M059J (cell line): ENCODE measurements at regions not wholly inside any gene's neighbourhood (a gene's known extent, or its start where the extent isn't known, plus 50 kb on each side); places are given as distances from the start of the nearest gene placed in this dataset.
A peak's percentile ranks its signal among the peaks of the same experiment; 100 is the strongest.

Source experiments
- DNase-seq: peaks from one replicate; pipeline ENCODE4 v3.0.0-alpha.2; 2012; ENCODE audit warnings: low read depth

- no peak for DNase-seq
These were observed 190.2 kb upstream of the LYPLAL1 start for GRCh38 chr1:218983433-218983832.

DNA sequence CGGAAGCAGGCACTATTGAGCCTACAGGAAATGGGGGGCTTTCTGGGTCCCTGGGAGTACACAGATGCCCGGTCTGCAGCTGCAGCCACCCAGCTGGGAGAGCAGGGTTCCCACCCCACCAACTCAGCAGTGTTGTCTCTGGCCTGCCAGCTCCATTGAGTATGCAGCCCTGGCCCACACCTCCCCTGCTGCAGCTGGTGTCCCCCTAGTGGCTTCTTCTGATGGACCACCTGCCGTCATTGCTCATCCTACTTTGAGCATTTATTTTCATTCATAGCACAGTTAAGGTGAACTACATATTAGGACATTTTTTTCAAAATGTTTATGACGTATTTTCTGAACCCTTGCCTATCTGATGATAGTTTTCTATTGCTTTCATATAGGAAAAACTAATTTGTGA lies 189.8 kb upstream of the LYPLAL1 start:
- no peak for DNase-seq

DNA sequence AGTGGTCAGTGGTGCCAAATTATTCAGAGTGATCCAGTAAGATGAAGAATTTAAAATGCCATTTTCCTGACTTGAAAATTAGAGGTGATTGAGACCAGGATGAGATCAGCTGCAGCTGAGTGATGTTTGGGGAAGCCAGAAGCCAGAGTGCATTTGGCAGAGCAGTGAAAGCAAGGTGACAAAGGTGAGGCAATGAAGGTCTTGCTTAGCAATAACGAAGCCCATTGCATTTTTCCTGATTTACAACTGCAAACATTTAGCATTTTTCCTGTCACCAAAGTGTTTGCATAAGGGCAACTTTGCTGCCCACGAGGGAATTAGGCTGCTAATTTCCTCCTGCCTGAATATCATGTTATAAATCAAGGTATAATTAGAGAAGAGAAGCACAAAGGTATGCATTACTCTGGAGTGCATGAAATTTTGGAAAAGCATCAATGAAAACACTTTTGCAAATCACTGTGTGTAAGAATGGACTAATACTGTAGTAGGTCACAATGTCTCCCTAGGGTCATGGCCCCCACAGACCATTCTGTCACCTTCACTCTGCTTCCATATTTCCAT lies 188.2 kb upstream of the LYPLAL1 start:
- DNase-seq = no peak

- DNase-seq = no peak
These were observed 186.9 kb upstream of the LYPLAL1 start for GRCh38 chr1:218986816-218987215.

- DNase-seq = no peak
These were observed 183.7 kb upstream of the LYPLAL1 start for GRCh38 chr1:218990019-218990418.

- no peak for DNase-seq
These were observed 182.6 kb upstream of the LYPLAL1 start for GRCh38 chr1:218991089-218991488.

GRCh38 chr1:218994615-218995014 lies 179.1 kb upstream of the LYPLAL1 start:
- DNase-seq = no peak

- no peak for DNase-seq
These were observed 178.5 kb upstream of the LYPLAL1 start for GRCh38 chr1:218995091-218995665.

DNA sequence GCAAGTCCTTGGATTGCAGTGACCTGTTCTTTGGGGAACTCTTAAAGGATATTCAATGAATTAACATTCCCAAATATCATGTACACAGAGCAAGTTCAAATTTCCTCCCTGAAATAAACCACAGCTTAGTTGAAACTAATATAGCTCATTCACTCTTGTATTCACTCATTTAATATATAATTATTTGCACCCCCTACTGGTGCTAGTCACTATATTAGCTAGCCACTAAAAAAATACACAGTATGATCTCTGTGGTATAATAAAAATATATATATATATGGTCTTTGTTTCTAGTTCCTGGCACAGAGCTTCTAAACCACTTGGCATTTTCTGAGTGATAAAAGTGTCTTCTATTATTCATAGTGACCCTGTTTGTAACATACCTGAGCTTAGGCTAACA lies 177.3 kb upstream of the LYPLAL1 start:
- peak; percentile 10 for DNase-seq

- no peak for DNase-seq
These were observed 173.7 kb upstream of the LYPLAL1 start for GRCh38 chr1:219000005-219000404.

GRCh38 chr1:219000631-219001030 lies 173.0 kb upstream of the LYPLAL1 start:
- DNase-seq = peak; percentile 29

DNA sequence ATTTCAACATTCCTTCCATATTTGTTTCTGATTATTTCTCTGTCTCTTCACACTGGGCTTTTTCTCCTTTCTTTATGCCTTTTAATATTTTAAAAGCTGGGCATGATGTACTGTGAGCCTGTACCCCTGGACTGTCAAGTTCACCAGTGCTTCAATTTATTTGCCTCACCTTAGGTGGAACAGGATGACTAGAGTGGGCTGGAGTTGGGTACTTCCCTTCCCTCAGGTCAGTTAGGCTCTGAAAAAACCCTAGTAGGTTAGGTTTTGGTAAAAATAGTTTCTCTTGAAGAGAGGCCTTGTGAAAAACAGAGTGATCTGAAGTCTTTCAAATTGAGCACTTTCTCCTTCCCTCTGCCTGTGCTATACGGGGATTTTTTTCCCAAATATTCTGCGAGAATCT lies 163.0 kb upstream of the LYPLAL1 start:
- DNase-seq = no peak

DNA sequence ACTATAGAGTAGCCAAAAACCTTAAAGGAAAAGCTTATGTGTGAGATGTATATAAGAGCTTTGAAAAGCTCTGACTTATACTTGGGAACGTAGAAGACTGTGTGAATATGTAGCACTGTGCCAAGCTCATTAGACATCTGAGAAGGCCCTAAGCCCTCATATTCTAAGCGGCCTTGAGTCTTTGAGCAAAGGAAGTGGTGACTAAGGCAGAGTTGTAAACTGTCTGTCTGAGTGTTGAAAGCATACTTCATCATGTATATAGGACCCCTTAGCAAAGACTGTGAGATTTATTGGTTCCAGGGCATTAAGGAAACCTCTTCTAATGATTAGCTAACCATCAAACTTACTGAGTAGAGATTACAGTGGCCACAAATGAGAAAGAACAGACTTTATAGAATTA lies 153.3 kb upstream of the LYPLAL1 start:
- no peak for DNase-seq

DNA sequence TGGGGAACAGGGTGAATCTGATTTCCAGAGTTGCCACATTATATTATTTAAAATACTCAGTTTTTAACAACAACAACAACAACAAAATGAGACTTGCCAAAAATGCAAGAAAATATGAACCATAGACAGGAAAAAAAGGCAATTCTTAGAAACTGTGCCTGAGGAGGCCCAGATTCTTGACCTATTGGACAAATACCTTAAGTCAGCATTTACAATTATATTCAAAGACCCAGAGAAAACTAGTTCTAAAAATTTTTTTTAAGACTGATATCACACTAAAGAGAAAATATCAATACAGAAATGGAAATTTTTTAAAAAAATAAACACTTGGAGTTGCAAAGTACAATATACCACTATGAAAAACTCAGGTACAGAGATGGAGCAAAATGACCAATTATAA lies 152.8 kb upstream of the LYPLAL1 start:
- DNase-seq = no peak

DNA sequence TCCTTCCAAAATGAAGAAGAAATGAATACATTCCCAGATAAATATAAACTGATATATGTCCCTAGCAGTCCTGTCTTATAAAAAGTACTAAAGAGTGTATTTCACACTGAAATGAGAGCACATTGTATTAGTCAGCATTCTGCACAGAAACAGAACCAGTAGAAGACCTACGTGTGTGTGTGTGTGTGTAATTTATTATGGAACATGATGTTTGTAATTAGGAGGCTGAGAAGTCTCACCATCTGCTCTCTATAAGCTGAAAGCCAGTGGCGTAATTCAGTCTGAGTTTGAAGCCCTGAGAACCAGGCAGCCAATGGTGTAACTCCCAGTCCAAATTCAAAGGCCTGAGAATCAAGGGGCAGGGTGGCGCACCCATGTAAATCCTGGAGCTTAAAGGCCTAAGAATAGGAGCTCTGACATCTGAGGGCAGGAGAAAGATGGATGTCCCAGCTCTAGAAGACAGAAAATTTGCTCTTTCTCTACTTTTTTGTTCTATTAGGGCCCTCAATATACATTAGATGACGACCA lies 146.5 kb upstream of the LYPLAL1 start:
- no peak for DNase-seq

DNA sequence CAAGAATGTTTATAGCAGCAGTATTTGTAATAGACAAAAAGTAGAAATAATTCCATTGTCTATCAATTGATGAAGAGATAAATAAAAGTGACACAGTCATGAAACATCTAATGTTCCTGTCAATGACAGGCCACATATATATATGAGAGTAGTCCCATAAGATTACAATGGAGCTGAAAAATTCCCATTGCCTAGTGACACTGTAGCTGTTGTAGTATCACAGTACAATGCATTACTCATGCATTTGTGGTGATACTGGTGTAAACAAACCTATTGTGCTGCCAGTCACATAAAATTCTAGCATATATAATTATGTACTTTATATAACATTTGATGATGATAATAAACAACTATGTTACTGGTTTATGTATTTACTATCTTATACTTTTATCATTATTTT lies 141.9 kb upstream of the LYPLAL1 start:
- DNase-seq = peak; percentile 31

DNA sequence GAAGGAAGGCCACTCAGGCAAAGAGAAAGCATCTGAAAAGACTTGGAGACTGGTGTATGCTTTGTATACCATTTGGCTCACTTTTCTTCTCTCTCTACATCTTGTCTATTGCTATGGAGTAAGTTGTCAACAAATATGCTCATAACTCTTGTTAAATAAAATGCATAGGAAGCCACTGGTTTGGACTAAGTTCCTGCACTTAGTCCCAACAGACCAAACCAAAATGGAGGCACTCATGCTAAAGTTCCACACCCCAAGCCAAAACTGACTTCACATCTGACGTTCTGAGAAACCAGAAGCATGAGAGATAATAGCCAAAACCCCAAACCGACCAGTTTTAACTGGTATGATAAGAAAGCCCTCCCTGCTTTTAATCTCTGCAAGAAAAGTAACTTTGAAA lies 135.3 kb upstream of the LYPLAL1 start:
- no peak for DNase-seq

- no peak for DNase-seq
These were observed 134.5 kb upstream of the LYPLAL1 start for GRCh38 chr1:219039017-219039681.

GRCh38 chr1:219039682-219040154 lies 134.0 kb upstream of the LYPLAL1 start:
- DNase-seq = no peak

- DNase-seq = no peak
These were observed 133.4 kb upstream of the LYPLAL1 start for GRCh38 chr1:219040291-219040690.

DNA sequence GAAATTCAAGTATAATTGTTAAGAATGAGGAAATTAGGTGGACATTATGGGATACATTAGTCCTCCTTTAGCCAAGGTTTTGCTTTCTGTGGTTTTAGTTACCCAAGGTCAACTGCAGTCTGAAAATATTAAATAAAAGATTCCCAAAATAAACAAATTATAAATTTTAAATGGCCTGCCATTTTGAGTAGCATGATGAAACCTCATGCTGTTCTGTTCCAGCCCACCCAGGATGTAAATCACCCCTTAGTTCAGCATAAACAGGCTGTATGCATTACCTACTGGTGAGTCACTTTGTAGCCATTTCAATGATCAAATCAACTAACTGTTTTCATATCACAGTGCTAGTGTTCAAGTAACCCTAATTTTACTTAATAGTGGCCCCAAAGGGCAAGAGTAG lies 132.5 kb upstream of the LYPLAL1 start:
- peak; percentile 51 for DNase-seq

GRCh38 chr1:219041818-219042217 lies 131.9 kb upstream of the LYPLAL1 start:
- DNase-seq = peak; percentile 38

DNA sequence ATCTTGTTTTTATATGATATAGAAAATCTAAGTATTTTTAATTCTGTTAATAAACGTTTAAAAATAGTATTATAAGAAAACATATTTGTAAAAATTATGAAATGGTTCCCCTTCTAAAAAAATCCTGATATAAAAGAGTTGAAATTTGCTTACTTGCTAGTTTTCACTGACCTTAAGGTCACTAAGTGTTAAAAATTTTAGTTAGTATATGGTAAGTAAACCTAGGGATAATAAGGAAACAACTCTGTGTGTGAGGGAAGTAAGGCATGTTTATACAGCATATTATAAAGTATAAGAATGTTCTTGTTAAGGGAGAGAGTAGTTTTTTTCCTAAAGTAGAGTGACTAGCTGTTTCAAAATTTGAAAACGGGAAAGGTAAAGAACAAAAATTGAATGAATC lies 130.9 kb upstream of the LYPLAL1 start:
- no peak for DNase-seq
